ENCODE measurements at regions not wholly inside any gene's neighbourhood (a gene's known extent, or its start where the extent isn't known, plus 50 kb on each side); places are given as distances from the start of the nearest gene placed in this dataset.

DNA sequence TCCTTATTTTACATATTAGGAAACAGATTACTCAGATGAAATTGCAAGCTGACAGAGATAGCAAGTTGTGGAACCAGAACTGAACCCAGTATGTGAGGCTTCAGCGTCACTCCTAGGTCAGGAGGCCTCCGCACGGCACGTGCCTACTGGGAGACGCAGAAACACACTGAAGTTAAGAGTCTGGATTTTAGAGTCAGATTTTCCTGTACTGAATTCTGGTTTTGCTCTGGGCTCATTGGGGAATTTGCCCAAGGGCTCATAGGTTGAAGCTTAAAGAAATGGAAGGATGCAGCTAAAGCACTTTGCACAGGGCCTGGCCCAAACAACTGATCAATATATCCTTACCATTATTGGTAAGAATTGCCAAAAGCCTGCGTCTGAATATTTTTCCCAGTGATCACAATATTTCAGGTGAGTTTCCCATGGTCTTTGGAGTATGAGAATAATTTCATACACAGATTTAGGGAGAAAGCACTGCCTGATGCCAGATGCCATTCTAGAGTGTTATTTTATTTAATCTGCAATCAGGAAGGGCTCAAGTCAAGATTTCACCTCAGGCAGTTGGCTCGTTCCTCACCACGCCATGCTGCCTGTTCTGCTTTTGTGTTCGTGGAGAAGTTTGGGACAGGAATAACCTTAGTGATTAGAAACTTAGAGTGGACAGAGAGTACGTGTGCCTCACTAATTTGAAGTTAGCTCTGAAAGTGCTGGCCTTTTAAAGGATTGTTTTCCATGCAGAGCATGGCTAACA lies 331.9 kb downstream of the MYCN start:
- H3K36me3 ChIP-seq, result no peaks in the 10 kb centered on the region
- peaks cover 21% of the 10 kb centered on the region for H3K4me1 ChIP-seq
- no peak overlapping the region for H3K4me3 ChIP-seq (ENCODE audit: low read depth, low read length)
- H3K27me3 ChIP-seq, result no peaks in the 10 kb centered on the region
- DNase-seq, result peak; percentile 100
- H3K9me3 ChIP-seq, result peaks cover 10% of the 10 kb centered on the region
- TF ChIP-seq, protein P1, sequence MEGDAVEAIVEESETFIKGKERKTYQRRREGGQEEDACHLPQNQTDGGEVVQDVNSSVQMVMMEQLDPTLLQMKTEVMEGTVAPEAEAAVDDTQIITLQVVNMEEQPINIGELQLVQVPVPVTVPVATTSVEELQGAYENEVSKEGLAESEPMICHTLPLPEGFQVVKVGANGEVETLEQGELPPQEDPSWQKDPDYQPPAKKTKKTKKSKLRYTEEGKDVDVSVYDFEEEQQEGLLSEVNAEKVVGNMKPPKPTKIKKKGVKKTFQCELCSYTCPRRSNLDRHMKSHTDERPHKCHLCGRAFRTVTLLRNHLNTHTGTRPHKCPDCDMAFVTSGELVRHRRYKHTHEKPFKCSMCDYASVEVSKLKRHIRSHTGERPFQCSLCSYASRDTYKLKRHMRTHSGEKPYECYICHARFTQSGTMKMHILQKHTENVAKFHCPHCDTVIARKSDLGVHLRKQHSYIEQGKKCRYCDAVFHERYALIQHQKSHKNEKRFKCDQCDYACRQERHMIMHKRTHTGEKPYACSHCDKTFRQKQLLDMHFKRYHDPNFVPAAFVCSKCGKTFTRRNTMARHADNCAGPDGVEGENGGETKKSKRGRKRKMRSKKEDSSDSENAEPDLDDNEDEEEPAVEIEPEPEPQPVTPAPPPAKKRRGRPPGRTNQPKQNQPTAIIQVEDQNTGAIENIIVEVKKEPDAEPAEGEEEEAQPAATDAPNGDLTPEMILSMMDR (IDR thresholded peaks at IDR 0.05; ENCODE audit: low read depth, low read length), result no peak

DNA sequence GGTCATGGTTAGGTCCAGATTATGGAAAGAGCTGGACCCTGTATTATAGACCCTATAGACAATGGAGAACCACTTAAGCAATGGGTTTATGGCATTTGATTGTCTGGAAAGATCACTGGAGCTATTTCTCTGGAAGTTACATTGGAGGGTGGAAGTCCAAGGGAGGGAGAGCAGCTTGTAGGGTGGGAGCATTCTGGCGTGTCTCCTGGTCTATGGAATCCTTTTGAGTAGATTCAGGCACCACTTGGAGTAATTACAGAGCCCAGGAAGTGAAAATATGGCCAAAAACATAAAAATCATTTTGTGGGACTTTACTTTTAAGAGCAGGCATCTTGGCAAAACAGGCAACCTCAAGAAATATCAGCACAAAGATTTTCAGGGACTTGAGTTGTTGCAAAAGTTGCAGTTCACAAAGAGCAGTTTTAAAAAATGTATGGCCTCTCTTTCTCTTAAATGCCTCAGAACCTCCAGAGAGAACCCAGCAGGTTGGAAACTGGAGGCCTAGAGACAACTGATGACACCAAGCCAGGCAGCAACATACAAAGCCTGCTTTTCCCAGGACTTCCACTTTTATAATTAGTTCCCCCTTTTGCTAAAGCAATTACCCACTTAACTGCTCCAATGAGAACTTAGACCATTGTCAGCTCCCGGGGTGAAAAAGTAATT lies 331.0 kb downstream of the MYCN start:
- H3K4me1 ChIP-seq, result peaks cover 21% of the 10 kb centered on the region
- H3K27me3 ChIP-seq, result no peaks in the 10 kb centered on the region
- H3K9me3 ChIP-seq, result peaks cover 15% of the 10 kb centered on the region
- TF ChIP-seq, protein P1 (IDR thresholded peaks at IDR 0.05; ENCODE audit: low read depth, low read length), result no peak
- H3K4me3 ChIP-seq (ENCODE audit: low read depth, low read length), result no peak overlapping the region
- H3K36me3 ChIP-seq, result no peaks in the 10 kb centered on the region
- peak; percentile 92 for DNase-seq

DNA sequence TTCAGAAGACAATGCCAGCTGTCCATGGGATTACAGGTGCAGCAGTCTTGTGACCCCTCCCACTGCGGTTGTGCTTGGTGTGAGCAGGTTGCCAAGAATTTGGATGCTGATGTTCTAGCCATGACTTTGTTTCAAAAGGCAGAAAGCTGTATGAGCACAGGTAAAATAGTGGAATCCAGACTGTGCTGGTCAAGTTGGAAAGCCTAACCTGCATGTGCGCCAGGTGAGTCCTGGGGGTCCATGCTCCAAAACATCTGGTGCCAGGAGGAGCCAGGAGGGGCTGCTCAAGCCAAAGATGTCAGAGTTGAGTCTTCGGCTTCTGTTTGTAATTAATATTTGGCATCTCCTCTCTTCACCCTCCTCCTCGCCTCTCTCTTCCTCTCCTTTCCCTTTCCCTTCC lies 330.1 kb downstream of the MYCN start:
- peaks cover 18% of the 10 kb centered on the region for H3K9me3 ChIP-seq
- H3K36me3 ChIP-seq, result no peaks in the 10 kb centered on the region
- TF ChIP-seq, protein P1 (IDR thresholded peaks at IDR 0.05; ENCODE audit: low read depth, low read length), result no peak
- no peak overlapping the region for H3K4me3 ChIP-seq (ENCODE audit: low read depth, low read length)
- peak; percentile 97 for DNase-seq
- H3K4me1 ChIP-seq, result peaks cover 16% of the 10 kb centered on the region
- no peaks in the 10 kb centered on the region for H3K27me3 ChIP-seq

DNA sequence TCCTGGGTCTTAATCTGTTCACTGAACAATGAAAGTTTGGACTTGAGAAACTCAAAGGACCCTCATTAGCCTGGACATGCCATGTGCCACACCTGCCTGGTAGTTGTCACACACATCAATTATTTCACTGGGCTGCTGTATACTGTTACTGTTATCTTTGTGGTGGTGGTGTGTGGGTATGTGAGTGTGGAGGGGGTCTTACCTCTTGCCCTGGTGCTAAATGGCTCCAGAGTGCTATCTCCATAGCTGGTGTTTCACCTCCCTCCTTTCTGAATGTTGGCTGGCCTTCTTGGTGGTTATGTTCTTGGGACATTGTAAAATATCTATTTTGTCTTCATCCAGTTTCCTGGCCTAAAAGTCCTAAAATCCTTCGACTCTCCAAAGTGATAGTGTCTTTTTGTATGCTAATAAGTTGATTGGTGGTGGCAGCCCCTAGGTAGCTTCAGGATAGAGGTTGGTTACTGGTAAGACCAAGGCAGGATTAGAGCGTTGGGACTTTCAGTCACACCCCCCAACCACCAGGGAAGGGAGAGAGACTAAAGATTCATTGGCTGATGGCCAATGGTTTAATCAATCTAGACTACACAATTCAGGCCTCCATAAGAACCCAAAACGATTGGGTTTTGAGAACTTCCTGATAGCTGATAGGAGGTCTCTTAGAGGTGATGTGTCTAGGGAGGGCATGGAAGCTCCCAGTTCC lies 328.1 kb downstream of the MYCN start:
- TF ChIP-seq, protein P1 (IDR thresholded peaks at IDR 0.05; ENCODE audit: low read depth, low read length), result no peak
- peak; percentile 97 for DNase-seq
- no peaks in the 10 kb centered on the region for H3K27me3 ChIP-seq
- H3K36me3 ChIP-seq, result no peaks in the 10 kb centered on the region
- peaks cover 5% of the 10 kb centered on the region for H3K4me1 ChIP-seq
- peaks cover 16% of the 10 kb centered on the region for H3K9me3 ChIP-seq
- H3K4me3 ChIP-seq (ENCODE audit: low read depth, low read length), result no peak overlapping the region

DNA sequence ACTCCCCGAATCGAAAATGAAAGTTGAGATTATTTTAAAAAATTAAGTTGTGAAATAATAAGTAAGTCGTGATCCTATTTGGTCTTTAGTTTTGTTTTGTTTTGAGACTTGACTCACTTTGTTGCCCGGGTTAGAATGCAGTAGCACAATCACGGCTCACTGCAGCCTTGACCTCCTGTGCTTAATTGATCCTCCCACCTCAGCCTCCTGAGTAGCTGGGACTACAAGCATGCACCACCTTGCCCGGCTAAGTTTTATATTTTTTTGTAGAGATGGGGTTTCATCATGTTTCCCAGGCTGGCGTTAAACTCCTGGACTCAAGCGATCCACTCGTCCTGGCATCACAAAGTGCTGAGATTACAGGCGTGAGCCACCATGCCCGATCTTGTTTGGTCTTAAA lies 326.2 kb downstream of the MYCN start:
- Histone ChIP-seq H3K9me3 (peaks cover 20% of the 10 kb centered on the region), H3K4me3 (ENCODE audit: low read depth, low read length) (no peak overlapping the region), H3K4me1 (peaks cover 5% of the 10 kb centered on the region), H3K27me3 (no peaks in the 10 kb centered on the region), H3K36me3 (no peaks in the 10 kb centered on the region)
- TF ChIP-seq, protein P1 (IDR thresholded peaks at IDR 0.05; ENCODE audit: low read depth, low read length), result no peak
- DNase-seq, result peak; percentile 91
